ENCODE measurements at regions not wholly inside any gene's neighbourhood (a gene's known extent, or its start where the extent isn't known, plus 50 kb on each side); places are given as distances from the start of the nearest gene placed in this dataset.

DNA sequence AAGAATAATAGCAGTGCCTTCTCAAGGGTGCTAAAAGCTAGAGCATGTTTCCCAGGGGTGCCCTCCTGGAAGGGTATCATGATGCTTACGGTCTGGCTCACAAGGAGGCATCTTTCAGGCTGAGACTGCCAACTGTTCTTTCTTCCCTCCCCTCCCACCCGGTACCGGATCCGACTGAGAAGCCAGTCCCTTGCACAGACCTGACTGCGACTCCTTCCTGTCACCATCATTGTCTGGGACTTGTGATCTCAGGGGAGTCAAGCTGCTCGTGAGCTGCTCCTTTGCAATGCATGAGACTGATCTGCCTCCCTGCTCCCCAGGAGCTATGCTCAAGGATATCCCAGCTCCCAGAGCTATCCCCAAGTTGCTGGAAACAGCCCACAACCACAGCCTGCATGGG is 170.8 kb downstream of the GADD45G start:
- POLR2A ChIA-PET, result interaction anchor here (0.7 kb wide), 1 partner anchor 170 kb away, joined by 7 read pairs; no protein-coding TSS in a partner anchor
- CTCF ChIA-PET, result interaction anchor here (0.6 kb wide), 1 partner anchor 14 kb away, joined by 3 read pairs; no protein-coding TSS in a partner anchor

DNA sequence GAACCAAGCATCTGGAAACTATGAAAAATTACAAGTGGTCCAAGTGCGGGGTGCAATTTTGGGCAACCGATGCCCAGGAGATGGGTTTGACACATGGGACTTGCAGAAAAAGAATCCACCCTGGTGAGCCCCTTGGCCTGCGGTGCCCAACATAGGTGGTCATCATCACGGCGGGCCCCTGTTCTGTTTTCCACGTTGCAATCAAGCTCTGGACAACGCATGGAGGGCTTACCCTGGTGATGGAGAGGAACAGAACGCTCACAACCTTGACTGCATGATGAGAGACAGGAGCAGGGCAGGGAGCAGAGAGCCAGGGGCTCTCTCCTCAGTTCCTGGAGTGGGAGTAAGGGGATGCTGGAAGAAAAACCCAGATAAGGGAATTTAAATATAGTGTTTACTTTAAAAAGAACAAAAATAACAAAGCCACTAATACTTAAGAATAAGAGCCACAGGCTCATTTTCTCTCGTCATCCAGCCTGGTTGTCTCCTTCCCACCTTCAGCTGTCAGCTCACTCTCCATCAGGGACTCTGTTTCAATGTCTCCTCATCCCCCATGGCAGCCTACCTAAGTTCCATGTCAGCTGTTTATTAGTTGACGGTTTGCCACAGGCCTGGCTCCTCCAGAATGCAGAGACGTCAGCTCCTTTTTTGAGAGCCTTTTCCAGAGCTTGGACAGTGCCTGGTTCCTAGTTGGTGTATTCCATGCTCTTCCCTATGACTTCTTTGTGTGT is 172.1 kb downstream of the GADD45G start:
- ChIA-PET POLR2A (no interaction called here), CTCF (no interaction called here)
- no peaks in the 10 kb centered on the region for H3K9me3 ChIP-seq (ENCODE audit: control insufficient read depth, insufficient read depth, low read depth, low read length)

More for the DNA sequence above, 170.8 kb downstream of the GADD45G start:
- H3K4me3 ChIP-seq (ENCODE audit: low read depth, low read length), result no peak overlapping the region
- TF ChIP-seq ZNF585B (tag by site-specific recombination; IDR thresholded peaks at IDR 0.05) (no peak), ZNF121 (tag by site-specific recombination; IDR thresholded peaks at IDR 0.05) (no peak), ZNF423 (tag by site-specific recombination; IDR thresholded peaks at IDR 0.05) (no peak)
- H3K36me3 ChIP-seq (ENCODE audit: control insufficient read depth in 2 of 2, insufficient read depth in 1 of 2, low read length in 2 of 2), result no peaks in the 10 kb centered on the region
- no peaks in the 10 kb centered on the region for H3K4me1 ChIP-seq (ENCODE audit: control insufficient read depth, insufficient read depth, low read length)
- no peak overlapping the region for H3K27ac ChIP-seq (ENCODE audit: extremely low read depth, low read depth, low read length)
- no peaks in the 10 kb centered on the region for H3K9me3 ChIP-seq (ENCODE audit: control insufficient read depth, insufficient read depth, low read depth, low read length)

DNA sequence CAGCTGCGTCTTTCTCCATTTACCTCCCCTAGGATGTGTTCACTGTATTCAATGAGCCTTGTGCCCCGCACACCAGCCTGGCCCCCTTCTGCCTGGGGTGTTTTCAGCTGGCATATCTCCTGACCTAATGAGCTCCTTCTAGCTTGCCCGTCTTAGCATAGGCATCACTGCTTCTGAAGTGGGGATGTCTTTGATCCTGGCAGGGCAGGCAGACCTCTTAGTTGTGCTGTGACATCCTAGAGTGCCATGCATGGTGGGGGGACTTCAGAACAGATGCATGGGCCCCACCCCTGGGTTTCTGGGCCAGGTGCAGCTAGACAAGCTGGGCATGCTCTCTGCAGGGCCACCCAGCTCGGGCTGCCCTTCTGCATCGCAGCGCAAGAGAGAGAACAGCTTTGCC is 172.7 kb downstream of the GADD45G start:
- H3K36me3 ChIP-seq (ENCODE audit: control insufficient read depth in 2 of 2, insufficient read depth in 1 of 2, low read length in 2 of 2), result no peaks in the 10 kb centered on the region
- POLR2A ChIA-PET, result no interaction called here

More for the DNA sequence above, 172.1 kb downstream of the GADD45G start:
- Histone ChIP-seq H3K36me3 (ENCODE audit: control insufficient read depth in 2 of 2, insufficient read depth in 1 of 2, low read length in 2 of 2) (no peaks in the 10 kb centered on the region), H3K4me1 (ENCODE audit: control insufficient read depth, insufficient read depth, low read length) (no peaks in the 10 kb centered on the region), H3K27ac (ENCODE audit: extremely low read depth, low read depth, low read length) (no peak overlapping the region), H3K4me3 (ENCODE audit: low read depth, low read length) (no peak overlapping the region)
- no peak for TF ChIP-seq SP7 (tag by site-specific recombination; IDR thresholded peaks at IDR 0.05)
- TF ChIP-seq SCRT1 (tag by site-specific recombination; IDR thresholded peaks at IDR 0.05; ENCODE audit: borderline replicate concordance), result no peak
- TF ChIP-seq, protein P1, sequence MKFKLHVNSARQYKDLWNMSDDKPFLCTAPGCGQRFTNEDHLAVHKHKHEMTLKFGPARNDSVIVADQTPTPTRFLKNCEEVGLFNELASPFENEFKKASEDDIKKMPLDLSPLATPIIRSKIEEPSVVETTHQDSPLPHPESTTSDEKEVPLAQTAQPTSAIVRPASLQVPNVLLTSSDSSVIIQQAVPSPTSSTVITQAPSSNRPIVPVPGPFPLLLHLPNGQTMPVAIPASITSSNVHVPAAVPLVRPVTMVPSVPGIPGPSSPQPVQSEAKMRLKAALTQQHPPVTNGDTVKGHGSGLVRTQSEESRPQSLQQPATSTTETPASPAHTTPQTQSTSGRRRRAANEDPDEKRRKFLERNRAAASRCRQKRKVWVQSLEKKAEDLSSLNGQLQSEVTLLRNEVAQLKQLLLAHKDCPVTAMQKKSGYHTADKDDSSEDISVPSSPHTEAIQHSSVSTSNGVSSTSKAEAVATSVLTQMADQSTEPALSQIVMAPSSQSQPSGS (tag by site-specific recombination; IDR thresholded peaks at IDR 0.05; ENCODE audit: low read depth), result no peak
- TF ChIP-seq ZNF354C (tag by site-specific recombination; IDR thresholded peaks at IDR 0.05; ENCODE audit: borderline replicate concordance, low read depth), result no peak
- TF ChIP-seq ZNF114 (tag by site-specific recombination; IDR thresholded peaks at IDR 0.05), result no peak
- TF ChIP-seq YY2 (tag by site-specific recombination; IDR thresholded peaks at IDR 0.05), result no peak
- TF ChIP-seq GFI1B (tag by site-specific recombination; IDR thresholded peaks at IDR 0.05), result no peak
- TF ChIP-seq ZNF549 (tag by site-specific recombination; IDR thresholded peaks at IDR 0.05), result no peak

More for the DNA sequence above, 172.7 kb downstream of the GADD45G start:
- TF ChIP-seq ZNF214 (tag by site-specific recombination; IDR thresholded peaks at IDR 0.05; ENCODE audit: borderline replicate concordance) (no peak), MEIS1 (CRISPR knock-in tag; IDR thresholded peaks at IDR 0.05; ENCODE audit: borderline replicate concordance) (no peak), TRIM28 (IDR thresholded peaks at IDR 0.05; ENCODE audit: borderline replicate concordance, low read length) (no peak), ZNF366 (tag by site-specific recombination; conservative IDR thresholded peaks at IDR 0.05) (no peak), ZNF837 (tag by site-specific recombination; IDR thresholded peaks at IDR 0.05) (no peak), ZFP69B (tag by site-specific recombination; IDR thresholded peaks at IDR 0.05) (no peak), ZNF426 (tag by site-specific recombination; IDR thresholded peaks at IDR 0.05) (no peak), ZNF133 (tag by site-specific recombination; IDR thresholded peaks at IDR 0.05) (no peak), ZNF530 (tag by site-specific recombination; IDR thresholded peaks at IDR 0.05; ENCODE audit: low read depth) (no peak), ZNF664 (tag by site-specific recombination; IDR thresholded peaks at IDR 0.05) (no peak), ZNF223 (tag by site-specific recombination; IDR thresholded peaks at IDR 0.05) (no peak), ZNF596 (tag by site-specific recombination; IDR thresholded peaks at IDR 0.05) (no peak), ZNF777 (tag by site-specific recombination; IDR thresholded peaks at IDR 0.05; ENCODE audit: borderline replicate concordance) (no peak)
- TF ChIP-seq, protein P2, sequence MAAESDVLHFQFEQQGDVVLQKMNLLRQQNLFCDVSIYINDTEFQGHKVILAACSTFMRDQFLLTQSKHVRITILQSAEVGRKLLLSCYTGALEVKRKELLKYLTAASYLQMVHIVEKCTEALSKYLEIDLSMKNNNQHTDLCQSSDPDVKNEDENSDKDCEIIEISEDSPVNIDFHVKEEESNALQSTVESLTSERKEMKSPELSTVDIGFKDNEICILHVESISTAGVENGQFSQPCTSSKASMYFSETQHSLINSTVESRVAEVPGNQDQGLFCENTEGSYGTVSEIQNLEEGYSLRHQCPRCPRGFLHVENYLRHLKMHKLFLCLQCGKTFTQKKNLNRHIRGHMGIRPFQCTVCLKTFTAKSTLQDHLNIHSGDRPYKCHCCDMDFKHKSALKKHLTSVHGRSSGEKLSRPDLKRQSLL (tag by site-specific recombination; IDR thresholded peaks at IDR 0.05), result no peak
- TF ChIP-seq, protein P3, sequence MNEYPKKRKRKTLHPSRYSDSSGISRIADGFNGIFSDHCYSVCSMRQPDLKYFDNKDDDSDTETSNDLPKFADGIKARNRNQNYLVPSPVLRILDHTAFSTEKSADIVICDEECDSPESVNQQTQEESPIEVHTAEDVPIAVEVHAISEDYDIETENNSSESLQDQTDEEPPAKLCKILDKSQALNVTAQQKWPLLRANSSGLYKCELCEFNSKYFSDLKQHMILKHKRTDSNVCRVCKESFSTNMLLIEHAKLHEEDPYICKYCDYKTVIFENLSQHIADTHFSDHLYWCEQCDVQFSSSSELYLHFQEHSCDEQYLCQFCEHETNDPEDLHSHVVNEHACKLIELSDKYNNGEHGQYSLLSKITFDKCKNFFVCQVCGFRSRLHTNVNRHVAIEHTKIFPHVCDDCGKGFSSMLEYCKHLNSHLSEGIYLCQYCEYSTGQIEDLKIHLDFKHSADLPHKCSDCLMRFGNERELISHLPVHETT (tag by site-specific recombination; IDR thresholded peaks at IDR 0.05), result no peak
- TF ChIP-seq, protein P4, sequence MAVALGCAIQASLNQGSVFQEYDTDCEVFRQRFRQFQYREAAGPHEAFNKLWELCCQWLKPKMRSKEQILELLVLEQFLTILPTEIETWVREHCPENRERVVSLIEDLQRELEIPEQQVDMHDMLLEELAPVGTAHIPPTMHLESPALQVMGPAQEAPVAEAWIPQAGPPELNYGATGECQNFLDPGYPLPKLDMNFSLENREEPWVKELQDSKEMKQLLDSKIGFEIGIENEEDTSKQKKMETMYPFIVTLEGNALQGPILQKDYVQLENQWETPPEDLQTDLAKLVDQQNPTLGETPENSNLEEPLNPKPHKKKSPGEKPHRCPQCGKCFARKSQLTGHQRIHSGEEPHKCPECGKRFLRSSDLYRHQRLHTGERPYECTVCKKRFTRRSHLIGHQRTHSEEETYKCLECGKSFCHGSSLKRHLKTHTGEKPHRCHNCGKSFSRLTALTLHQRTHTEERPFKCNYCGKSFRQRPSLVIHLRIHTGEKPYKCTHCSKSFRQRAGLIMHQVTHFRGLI (tag by site-specific recombination; IDR thresholded peaks at IDR 0.05), result no peak
- no peak overlapping the region for H3K27ac ChIP-seq (ENCODE audit: extremely low read depth, low read depth, low read length)
- H3K4me1 ChIP-seq (ENCODE audit: control insufficient read depth, insufficient read depth, low read length), result no peaks in the 10 kb centered on the region
- no peaks in the 10 kb centered on the region for H3K9me3 ChIP-seq (ENCODE audit: control insufficient read depth, insufficient read depth, low read depth, low read length)
- CTCF ChIA-PET, result no interaction called here
- H3K4me3 ChIP-seq (ENCODE audit: low read depth, low read length), result no peak overlapping the region
